GM12878 (cell line): ENCODE measurements at regions not wholly inside any gene's neighbourhood (a gene's known extent, or its start where the extent isn't known, plus 50 kb on each side); places are given as distances from the start of the nearest gene placed in this dataset.

Experiments
- ATAC-seq: fragments of 200-7000 bp; cut with Tn5 transposase; 3 replicates; pipeline ENCODE4 v1.9.1; 2020; ENCODE audit warnings: mild to moderate bottlenecking, moderate library complexity
- BruUV-seq: library from RNA; stranded (reverse); fragments of 400-500 nt; replicated peaks from 2 replicates; lab custom pipeline; 2021; lab: Mats Ljungman, UMichigan
- CTCF ChIA-PET: fragments of 300-600 bp; sonication (Branson Sonifier 250); formaldehyde crosslinking; extraction: SDS; loops from one replicate; lab custom pipeline; 2021; ENCODE audit warnings: inconsistent platforms; lab: Yijun Ruan, JAX
- POLR2A ChIA-PET: fragments of 350-600 bp; formaldehyde crosslinking; extraction: SDS; loops from one replicate; lab custom pipeline; 2021; ENCODE audit warnings: inconsistent platforms; lab: Charles Lee
- RAD21 ChIA-PET: fragments of 300-600 bp; sonication (Branson Sonifier 250); formaldehyde crosslinking; loops from one replicate; lab custom pipeline; 2023; ENCODE audit warnings: antibody characterized with exemption; ENCODE audit not compliant: unreplicated experiment; lab: Charles Lee
- SMC1A ChIA-PET: fragments of 300-600 bp; sonication (Branson Sonifier 250); formaldehyde crosslinking; loops from one replicate; lab custom pipeline; 2023; ENCODE audit not compliant: unreplicated experiment, uncharacterized antibody; lab: Charles Lee
- DNase-seq: peaks from one replicate; pipeline ENCODE4 v3.0.0-alpha.2; 2011; ENCODE audit warnings: low read depth, low spot score
- FAIRE-seq: peaks from 3 replicates; lab custom pipeline; 2011; peaks lifted over from hg19 to GRCh38; lab: Jason Lieb, UNC
- H2AFZ ChIP-seq: 2 replicates; pipeline ENCODE4 v1.6.0; 2011; ENCODE audit warnings: low read depth, low read length, control low read depth; ENCODE audit not compliant: control insufficient read depth
- H3K27ac ChIP-seq: 2 replicates; pipeline ENCODE4 v1.5.1; 2011; ENCODE audit warnings: control low read depth; ENCODE audit not compliant: control insufficient read depth, insufficient read depth
- H3K27me3 ChIP-seq, 2 experiments: replicated peaks in 1 of 2; 2 replicates each; pipeline versions ENCODE4 v1.6.0 to v1.6.1; 2011; ENCODE audit warnings: low read length in 1 of 2; ENCODE audit not compliant: control insufficient read depth in 2 of 2, insufficient read depth in 2 of 2
- H3K36me3 ChIP-seq, 2 experiments: 2 replicates each; pipeline ENCODE4 v1.5.1; 2011; ENCODE audit warnings: low read length in 1 of 2; ENCODE audit not compliant: control insufficient read depth in 2 of 2, insufficient read depth in 2 of 2
- H3K4me1 ChIP-seq: 2 replicates; pipeline ENCODE4 v1.6.1; 2011; ENCODE audit warnings: mild to moderate bottlenecking, low read length, moderate library complexity, mixed read lengths; ENCODE audit not compliant: control insufficient read depth, insufficient read depth
- H3K4me2 ChIP-seq: 2 replicates; pipeline ENCODE4 v1.6.0; 2011; ENCODE audit warnings: control low read depth; ENCODE audit not compliant: control insufficient read depth, insufficient read depth
- H3K4me3 ChIP-seq: fragments of 200-600 bp; sonication (generic); 2 replicates; pipeline ENCODE4 v1.5.1; 2016
- H3K79me2 ChIP-seq: 2 replicates; pipeline ENCODE4 v1.6.0; 2011; ENCODE audit warnings: low read length; ENCODE audit not compliant: control insufficient read depth, insufficient read depth
- H3K9ac ChIP-seq: 2 replicates; pipeline ENCODE4 v1.8.0; 2011; ENCODE audit warnings: low read length, control low read depth, mixed read lengths; ENCODE audit not compliant: control insufficient read depth, insufficient read depth
- H3K9me3 ChIP-seq: replicated peaks from 3 replicates; pipeline ENCODE4 v1.5.1; 2011; ENCODE audit warnings: mild to moderate bottlenecking, low read length; ENCODE audit not compliant: control insufficient read depth, insufficient read depth
- H4K20me1 ChIP-seq: 2 replicates; pipeline ENCODE4 v1.6.0; 2011; ENCODE audit not compliant: control insufficient read depth, insufficient read depth
- GABPA ChIP-seq: IDR thresholded peaks from 2 replicates; pipeline ENCODE4 v1.6.1; 2014; ENCODE audit warnings: antibody characterized with exemption, low read depth, mild to moderate bottlenecking, inconsistent platforms
- MEF2B ChIP-seq: fragments of 450-650 bp; IDR thresholded peaks from 2 replicates; pipeline ENCODE4 v1.6.1; 2018; ENCODE audit warnings: mild to moderate bottlenecking, moderate library complexity; ENCODE audit not compliant: partially characterized antibody, poor library complexity, severe bottlenecking
- NRF1 ChIP-seq: conservative IDR thresholded peaks from 2 replicates; pipeline ENCODE4 v1.6.1; 2011; ENCODE audit warnings: mild to moderate bottlenecking, low read depth, low read length, improper control_type of control experiment
- PAX5 ChIP-seq: IDR thresholded peaks from 2 replicates; pipeline ENCODE4 v1.6.1; 2011; ENCODE audit warnings: low read depth, low read length, borderline replicate concordance
- PAX8 ChIP-seq: fragments of 450-650 bp; IDR thresholded peaks from 2 replicates; pipeline ENCODE4 v1.6.1; 2017; ENCODE audit warnings: mild to moderate bottlenecking, moderate library complexity
- RB1 ChIP-seq: fragments of 450-650 bp; formaldehyde crosslinking; IDR thresholded peaks from 2 replicates; pipeline ENCODE4 v1.6.1; 2017; ENCODE audit warnings: mild to moderate bottlenecking, borderline replicate concordance
- RUNX3 ChIP-seq: IDR thresholded peaks from 2 replicates; pipeline ENCODE4 v1.6.1; 2012; ENCODE audit warnings: low read length, inconsistent platforms
- SREBF1 ChIP-seq: IDR thresholded peaks from 2 replicates; pipeline ENCODE4 v1.6.1; 2012; ENCODE audit warnings: mild to moderate bottlenecking, low read length
- ZNF24 ChIP-seq: fragments of 450-650 bp; IDR thresholded peaks from 2 replicates; pipeline ENCODE4 v1.6.1; 2017; ENCODE audit warnings: antibody characterized with exemption, mild to moderate bottlenecking
- WGBS: methylation state at CpG from one replicate; pipeline ENCODE4 v1.1.6; 2016; ENCODE audit warnings: low lambda C conversion rate; ENCODE audit not compliant: insufficient replicate concordance, insufficient coverage; ENCODE audit errors: missing lambda C conversion rate; 5-methylcytosine and 5-hydroxymethylcytosine counted together
- in situ Hi-C: fragments of 300-500 bp; cut with MboI; formaldehyde crosslinking; loops from 9 replicates; pipeline ENCODE4 v1.14.3; 2018; ENCODE audit warnings: mixed read lengths
- intact Hi-C: fragments of 100-400 bp; cut with micrococcal nuclease; formaldehyde crosslinking; loops from one replicate; pipeline ENCODE4 v1.14.2; 2022; ENCODE audit not compliant: unreplicated experiment
- TF ChIP-seq, protein P1 (sequence below): IDR thresholded peaks from 2 replicates; pipeline ENCODE4 v1.6.1; 2012; ENCODE audit warnings: low read depth, low read length, improper control_type of control experiment
- TF ChIP-seq, protein P2 (sequence below): fragments of 450-650 bp; formaldehyde crosslinking; IDR thresholded peaks from 2 replicates; pipeline ENCODE4 v1.5.0; 2022; ENCODE audit warnings: mild to moderate bottlenecking, missing genetic modification characterization

- no peaks in the 10 kb centered on the region for H3K36me3 ChIP-seq
- FAIRE-seq = no peak
- no peaks in the 10 kb centered on the region for H3K27me3 ChIP-seq
- no peak overlapping the region for H3K4me2 ChIP-seq
- ChIA-PET CTCF (no interaction called here), RAD21 (no interaction called here), POLR2A (no interaction called here), SMC1A (interaction anchor here (1.3 kb wide), 1 partner anchor 104 kb away, joined by 3 read pairs; no protein-coding TSS in a partner anchor)
- no peaks in the 10 kb centered on the region for H3K79me2 ChIP-seq
- H3K4me3 ChIP-seq = no peak overlapping the region
- WGBS = 0% methylated on average over 1 of the region's 1 CpG
- no peak for ATAC-seq
- intact Hi-C loops (no loop called here), in situ Hi-C loops (no loop called here)
- BruUV-seq = no TSS peak
- no peak for DNase-seq
- H3K9me3 ChIP-seq = no peaks in the 10 kb centered on the region
- no peak for TF ChIP-seq RB1
- TF ChIP-seq GABPA = no peak
- TF ChIP-seq, protein P1, sequence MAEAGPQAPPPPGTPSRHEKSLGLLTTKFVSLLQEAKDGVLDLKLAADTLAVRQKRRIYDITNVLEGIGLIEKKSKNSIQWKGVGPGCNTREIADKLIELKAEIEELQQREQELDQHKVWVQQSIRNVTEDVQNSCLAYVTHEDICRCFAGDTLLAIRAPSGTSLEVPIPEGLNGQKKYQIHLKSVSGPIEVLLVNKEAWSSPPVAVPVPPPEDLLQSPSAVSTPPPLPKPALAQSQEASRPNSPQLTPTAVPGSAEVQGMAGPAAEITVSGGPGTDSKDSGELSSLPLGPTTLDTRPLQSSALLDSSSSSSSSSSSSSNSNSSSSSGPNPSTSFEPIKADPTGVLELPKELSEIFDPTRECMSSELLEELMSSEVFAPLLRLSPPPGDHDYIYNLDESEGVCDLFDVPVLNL = no peak
- TF ChIP-seq ZNF24 = no peak
- TF ChIP-seq, protein P2, sequence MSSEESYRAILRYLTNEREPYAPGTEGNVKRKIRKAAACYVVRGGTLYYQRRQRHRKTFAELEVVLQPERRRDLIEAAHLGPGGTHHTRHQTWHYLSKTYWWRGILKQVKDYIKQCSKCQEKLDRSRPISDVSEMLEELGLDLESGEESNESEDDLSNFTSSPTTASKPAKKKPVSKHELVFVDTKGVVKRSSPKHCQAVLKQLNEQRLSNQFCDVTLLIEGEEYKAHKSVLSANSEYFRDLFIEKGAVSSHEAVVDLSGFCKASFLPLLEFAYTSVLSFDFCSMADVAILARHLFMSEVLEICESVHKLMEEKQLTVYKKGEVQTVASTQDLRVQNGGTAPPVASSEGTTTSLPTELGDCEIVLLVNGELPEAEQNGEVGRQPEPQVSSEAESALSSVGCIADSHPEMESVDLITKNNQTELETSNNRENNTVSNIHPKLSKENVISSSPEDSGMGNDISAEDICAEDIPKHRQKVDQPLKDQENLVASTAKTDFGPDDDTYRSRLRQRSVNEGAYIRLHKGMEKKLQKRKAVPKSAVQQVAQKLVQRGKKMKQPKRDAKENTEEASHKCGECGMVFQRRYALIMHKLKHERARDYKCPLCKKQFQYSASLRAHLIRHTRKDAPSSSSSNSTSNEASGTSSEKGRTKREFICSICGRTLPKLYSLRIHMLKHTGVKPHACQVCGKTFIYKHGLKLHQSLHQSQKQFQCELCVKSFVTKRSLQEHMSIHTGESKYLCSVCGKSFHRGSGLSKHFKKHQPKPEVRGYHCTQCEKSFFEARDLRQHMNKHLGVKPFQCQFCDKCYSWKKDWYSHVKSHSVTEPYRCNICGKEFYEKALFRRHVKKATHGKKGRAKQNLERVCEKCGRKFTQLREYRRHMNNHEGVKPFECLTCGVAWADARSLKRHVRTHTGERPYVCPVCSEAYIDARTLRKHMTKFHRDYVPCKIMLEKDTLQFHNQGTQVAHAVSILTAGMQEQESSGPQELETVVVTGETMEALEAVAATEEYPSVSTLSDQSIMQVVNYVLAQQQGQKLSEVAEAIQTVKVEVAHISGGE (CRISPR knock-in tag) = no peak
- no peak for TF ChIP-seq PAX5
- TF ChIP-seq NRF1 = no peak
- no peak for TF ChIP-seq PAX8
- TF ChIP-seq MEF2B = no peak
- TF ChIP-seq SREBF1 = no peak
- no peak for TF ChIP-seq RUNX3
- no peaks in the 10 kb centered on the region for H4K20me1 ChIP-seq
- H3K9ac ChIP-seq = no peak overlapping the region
- H3K27ac ChIP-seq = no peak overlapping the region
- H2AFZ ChIP-seq = no peak overlapping the region
- H3K4me1 ChIP-seq = no peaks in the 10 kb centered on the region
Measured at GRCh38 chr3:78495301-78495700, 1272.5 kb downstream of the ROBO1 start.
